Uterus (tissue), 2 donors: ENCODE measurements at regions not wholly inside any gene's neighbourhood (a gene's known extent, or its start where the extent isn't known, plus 50 kb on each side); places are given as distances from the start of the nearest gene placed in this dataset.

ENCODE experiments used
- CTCF ChIP-seq, 4 experiments: fragments of 200-600 bp in 2 of 4; fragments of 450-650 bp in 2 of 4; sonication (generic) in 2 of 4; IDR thresholded peaks; one replicate each; pipeline ENCODE4 v1.5.1; 2016 to 2019; ENCODE audit warnings: antibody characterized with exemption in 4 of 4, mild to moderate bottlenecking in 2 of 4, moderate library complexity in 1 of 4
- POLR2A ChIP-seq, 2 donors: fragments of 450-650 bp; IDR thresholded peaks; one replicate each; pipeline ENCODE4 v1.6.1; 2016; ENCODE audit warnings: antibody characterized with exemption in 2 of 2, mild to moderate bottlenecking in 1 of 2, moderate library complexity in 1 of 2

GRCh38 chr5:34535433-34535832 lies 120.7 kb upstream of the RAI14 start:
- TF ChIP-seq CTCF (IDR thresholded peaks at IDR 0.05) = no peak
- TF ChIP-seq POLR2A (IDR thresholded peaks at IDR 0.05) = no peak
